Colonic mucosa (tissue), 4 donors: ENCODE measurements at regions not wholly inside any gene's neighbourhood (a gene's known extent, or its start where the extent isn't known, plus 50 kb on each side); places are given as distances from the start of the nearest gene placed in this dataset.

Experiments
- DNase-seq: peaks from one replicate; pipeline ENCODE4 v3.0.0-alpha.2; 2020
- H3K27ac ChIP-seq: fragments of 200-600 bp; one replicate; pipeline ENCODE4 v1.8.0; 2021
- H3K27me3 ChIP-seq: fragments of 200-600 bp; one replicate; pipeline ENCODE4 v1.8.0; 2021
- H3K36me3 ChIP-seq: fragments of 200-600 bp; one replicate; pipeline ENCODE4 v1.8.0; 2021
- H3K4me1 ChIP-seq: fragments of 200-600 bp; one replicate; pipeline ENCODE4 v1.8.0; 2021; ENCODE audit warnings: mild to moderate bottlenecking
- H3K4me3 ChIP-seq: fragments of 200-600 bp; one replicate; pipeline ENCODE4 v1.8.0; 2021
- H3K9ac ChIP-seq, 2 donors: one replicate each; pipeline ENCODE4 v1.7.0; 2013; ENCODE audit warnings: control low read depth in 2 of 2, low read depth in 2 of 2, low read length in 2 of 2
- H3K9me3 ChIP-seq: fragments of 200-600 bp; one replicate; pipeline ENCODE4 v1.8.0; 2021
- intact Hi-C: fragments of 100-400 bp; cut with DNase I; formaldehyde crosslinking; loops from one replicate; pipeline ENCODE4 v1.14.1; 2022
- TF ChIP-seq, protein P1 (sequence below): fragments of 200-600 bp; IDR thresholded peaks from one replicate; pipeline ENCODE4 v1.8.0; 2022; ENCODE audit warnings: antibody characterized with exemption, mild to moderate bottlenecking
- donor health status: healthy.
- donor health status: DM: no; HTN: no; CAD: no.
- donor health status: DM: no; HTN: no; CAD: no.

GRCh38 chr14:54083549-54084239, 127.1 kb upstream of the BMP4 start:
- Histone ChIP-seq H3K27ac (no peak overlapping the region), H3K9ac (no peak overlapping the region), H3K9me3 (no peaks in the 10 kb centered on the region), H3K4me3 (no peak overlapping the region), H3K36me3 (no peaks in the 10 kb centered on the region), H3K4me1 (no peaks in the 10 kb centered on the region), H3K27me3 (no peaks in the 10 kb centered on the region)
- no peak for DNase-seq
- intact Hi-C loops: no loop called here
- TF ChIP-seq, protein P1, sequence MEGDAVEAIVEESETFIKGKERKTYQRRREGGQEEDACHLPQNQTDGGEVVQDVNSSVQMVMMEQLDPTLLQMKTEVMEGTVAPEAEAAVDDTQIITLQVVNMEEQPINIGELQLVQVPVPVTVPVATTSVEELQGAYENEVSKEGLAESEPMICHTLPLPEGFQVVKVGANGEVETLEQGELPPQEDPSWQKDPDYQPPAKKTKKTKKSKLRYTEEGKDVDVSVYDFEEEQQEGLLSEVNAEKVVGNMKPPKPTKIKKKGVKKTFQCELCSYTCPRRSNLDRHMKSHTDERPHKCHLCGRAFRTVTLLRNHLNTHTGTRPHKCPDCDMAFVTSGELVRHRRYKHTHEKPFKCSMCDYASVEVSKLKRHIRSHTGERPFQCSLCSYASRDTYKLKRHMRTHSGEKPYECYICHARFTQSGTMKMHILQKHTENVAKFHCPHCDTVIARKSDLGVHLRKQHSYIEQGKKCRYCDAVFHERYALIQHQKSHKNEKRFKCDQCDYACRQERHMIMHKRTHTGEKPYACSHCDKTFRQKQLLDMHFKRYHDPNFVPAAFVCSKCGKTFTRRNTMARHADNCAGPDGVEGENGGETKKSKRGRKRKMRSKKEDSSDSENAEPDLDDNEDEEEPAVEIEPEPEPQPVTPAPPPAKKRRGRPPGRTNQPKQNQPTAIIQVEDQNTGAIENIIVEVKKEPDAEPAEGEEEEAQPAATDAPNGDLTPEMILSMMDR: no peak

GRCh38 chr14:54085232-54085761, 128.7 kb upstream of the BMP4 start:
- Histone ChIP-seq H3K27ac (no peak overlapping the region), H3K4me1 (no peaks in the 10 kb centered on the region), H3K9me3 (no peaks in the 10 kb centered on the region), H3K36me3 (no peaks in the 10 kb centered on the region), H3K9ac (no peak overlapping the region), H3K4me3 (no peak overlapping the region), H3K27me3 (no peaks in the 10 kb centered on the region)
- DNase-seq: no peak
- intact Hi-C loops: no loop called here
- TF ChIP-seq, protein P1: no peak

DNA sequence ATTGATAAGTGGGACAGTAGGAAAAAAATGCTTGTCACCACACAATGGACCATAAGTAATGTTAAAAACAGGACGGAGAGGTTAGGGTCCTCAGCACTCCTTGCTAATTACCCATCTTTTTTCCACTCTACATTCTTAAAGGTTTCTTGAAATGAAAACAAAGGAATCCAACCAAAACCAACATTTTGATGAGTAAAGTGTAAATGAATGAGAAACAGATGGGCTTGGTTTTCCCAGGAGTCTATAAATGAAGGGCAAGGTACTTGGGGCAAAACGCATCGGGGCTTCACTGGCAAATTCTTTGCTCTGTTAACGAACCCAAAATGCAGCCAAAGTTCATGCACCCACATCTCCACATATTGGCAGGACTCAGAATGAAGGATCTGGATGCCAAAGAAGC, 129.2 kb upstream of the BMP4 start:
- no peak for DNase-seq
- H3K36me3 ChIP-seq: no peaks in the 10 kb centered on the region
- no peaks in the 10 kb centered on the region for H3K4me1 ChIP-seq
- no peaks in the 10 kb centered on the region for H3K9me3 ChIP-seq
- no peak overlapping the region for H3K9ac ChIP-seq
- H3K4me3 ChIP-seq: no peak overlapping the region
- TF ChIP-seq, protein P1: no peak
- H3K27ac ChIP-seq: no peak overlapping the region
- intact Hi-C loops: no loop called here
- no peaks in the 10 kb centered on the region for H3K27me3 ChIP-seq

GRCh38 chr14:54086767-54087166, 130.1 kb upstream of the BMP4 start:
- peak overlapping the region; percentile 14 for H3K27ac ChIP-seq
- H3K4me3 ChIP-seq: no peak overlapping the region
- no peaks in the 10 kb centered on the region for H3K36me3 ChIP-seq
- no peak for DNase-seq
- intact Hi-C loops: no loop called here
- TF ChIP-seq, protein P1: no peak
- H3K9ac ChIP-seq: no peak overlapping the region
- H3K27me3 ChIP-seq: no peaks in the 10 kb centered on the region
- no peaks in the 10 kb centered on the region for H3K4me1 ChIP-seq
- no peaks in the 10 kb centered on the region for H3K9me3 ChIP-seq

- Histone ChIP-seq H3K27ac (peak overlapping the region; percentile 14), H3K36me3 (no peaks in the 10 kb centered on the region), H3K4me3 (no peak overlapping the region), H3K4me1 (no peaks in the 10 kb centered on the region), H3K9ac (no peak overlapping the region), H3K27me3 (no peaks in the 10 kb centered on the region), H3K9me3 (no peaks in the 10 kb centered on the region)
- TF ChIP-seq, protein P1: no peak
- DNase-seq: no peak
- intact Hi-C loops: no loop called here
Measured at GRCh38 chr14:54087376-54087775, 130.8 kb upstream of the BMP4 start.
